Activated CD4-positive, alpha-beta T cell treated with anti-CD3 and anti-CD28 coated beads, Interleukin-2, amount 50 U/mL, for 48 hours (primary cell): ENCODE measurements at regions not wholly inside any gene's neighbourhood (a gene's known extent, or its start where the extent isn't known, plus 50 kb on each side); places are given as distances from the start of the nearest gene placed in this dataset.
A peak's percentile ranks its signal among the peaks of the same experiment; 100 is the strongest.

Source experiments
- DNase-seq, 2 experiments: peaks; one replicate each; pipeline ENCODE4 v3.0.0-alpha.2; 2020

- no peak for DNase-seq
These were observed 162.4 kb upstream of the NABP1 start for GRCh38 chr2:191515551-191515950.

GRCh38 chr2:191516260-191516659, 161.7 kb upstream of the NABP1 start:
- no peak for DNase-seq

DNA sequence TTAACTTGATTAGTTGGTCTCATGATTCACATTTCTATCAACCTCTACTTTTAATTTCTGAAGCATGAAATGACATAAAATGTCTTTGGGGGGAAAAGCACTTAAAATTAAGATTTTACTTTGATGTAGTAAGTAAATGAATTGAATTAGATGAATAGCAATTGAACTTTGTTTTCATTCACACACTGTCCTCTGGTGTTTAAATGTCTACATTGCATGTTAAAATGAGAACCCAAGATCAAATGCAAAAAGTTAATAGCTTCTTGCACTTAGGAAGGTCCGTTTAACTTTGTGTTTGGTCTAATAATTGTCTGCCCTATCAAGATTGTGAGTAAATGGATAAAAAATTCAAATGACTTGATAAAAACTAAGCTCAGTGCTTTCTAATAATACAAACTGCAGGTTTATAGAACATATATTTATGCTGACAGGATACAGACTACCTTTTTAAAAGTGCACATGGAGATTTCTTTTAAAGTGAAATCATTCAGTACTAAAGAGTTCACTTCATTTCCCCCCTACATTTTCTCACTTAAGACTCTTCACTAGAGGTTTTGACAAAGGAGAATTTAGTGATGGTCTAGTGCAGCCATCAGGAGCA, 156.2 kb upstream of the NABP1 start:
- DNase-seq: no peak

- DNase-seq: no peak
These were observed 155.3 kb upstream of the NABP1 start for GRCh38 chr2:191522478-191523120.

DNA sequence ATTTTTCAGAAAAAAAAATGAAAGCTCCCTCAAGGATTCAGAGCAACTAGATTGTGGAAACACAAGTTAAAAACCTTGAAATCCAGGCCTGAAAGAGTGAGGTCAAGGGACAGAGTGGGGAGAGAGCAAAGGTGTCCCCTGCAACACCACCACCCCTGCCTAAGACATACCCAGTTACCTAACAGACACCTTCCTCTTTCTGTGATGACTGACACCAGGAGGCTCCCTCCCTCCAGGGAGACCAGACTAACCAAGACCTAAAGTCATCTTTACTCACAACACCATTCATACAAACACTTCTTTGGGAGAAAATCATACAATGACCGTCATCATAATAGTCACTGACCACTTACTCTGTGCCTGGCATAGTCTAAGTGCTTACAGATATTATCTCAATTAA, 151.8 kb upstream of the NABP1 start:
- DNase-seq: no peak

DNA sequence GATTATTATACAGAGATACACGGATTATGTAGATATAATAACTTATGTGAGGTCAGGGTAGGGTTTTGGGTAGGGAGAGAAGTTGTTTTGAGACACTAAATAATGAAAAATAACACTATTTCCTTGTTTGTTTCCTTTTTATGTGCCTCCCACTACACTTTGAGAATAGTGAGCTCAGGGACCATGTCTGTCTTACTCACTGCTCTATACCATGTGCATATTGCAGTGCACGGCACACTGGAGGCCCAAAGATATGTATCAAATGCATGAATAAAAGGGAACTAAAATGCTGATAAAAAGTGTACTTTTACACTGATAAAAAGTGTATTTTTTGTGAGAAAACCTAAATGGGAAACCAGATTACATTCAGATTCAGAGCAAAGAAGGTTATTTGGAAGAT, 151.4 kb upstream of the NABP1 start:
- DNase-seq: no peak

DNA sequence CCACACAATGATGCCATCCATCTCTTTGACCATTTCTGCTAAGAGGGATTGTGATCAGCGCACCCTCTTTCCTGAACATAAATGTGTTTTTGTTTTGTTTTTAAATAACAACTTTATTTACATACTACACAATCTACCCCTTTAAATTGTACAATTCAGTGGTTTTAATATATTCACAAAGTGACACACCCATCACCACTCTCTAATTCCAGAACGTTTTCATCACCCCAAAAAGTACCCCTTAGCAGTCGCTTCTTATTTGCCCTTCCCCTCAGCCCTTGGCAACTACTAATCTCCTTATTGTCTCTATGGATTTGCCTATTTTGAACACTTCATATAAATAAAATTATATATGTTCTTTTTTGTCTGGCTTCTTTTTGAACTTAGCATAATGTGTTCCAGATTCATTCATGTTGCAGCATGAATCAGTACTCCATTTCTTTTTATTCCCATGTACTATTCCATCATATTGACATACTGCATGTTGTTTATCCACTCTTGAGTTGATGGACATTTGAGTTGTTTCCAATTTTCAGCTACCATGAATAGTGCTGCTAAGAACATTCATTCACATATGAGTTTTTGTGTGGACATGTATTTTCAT, 150.9 kb upstream of the NABP1 start:
- DNase-seq: no peak

GRCh38 chr2:191530618-191531017, 147.3 kb upstream of the NABP1 start:
- no peak for DNase-seq

- DNase-seq: no peak
These were observed 144.2 kb upstream of the NABP1 start for GRCh38 chr2:191533693-191534180.

GRCh38 chr2:191537921-191538320, 140.0 kb upstream of the NABP1 start:
- no peak for DNase-seq

DNA sequence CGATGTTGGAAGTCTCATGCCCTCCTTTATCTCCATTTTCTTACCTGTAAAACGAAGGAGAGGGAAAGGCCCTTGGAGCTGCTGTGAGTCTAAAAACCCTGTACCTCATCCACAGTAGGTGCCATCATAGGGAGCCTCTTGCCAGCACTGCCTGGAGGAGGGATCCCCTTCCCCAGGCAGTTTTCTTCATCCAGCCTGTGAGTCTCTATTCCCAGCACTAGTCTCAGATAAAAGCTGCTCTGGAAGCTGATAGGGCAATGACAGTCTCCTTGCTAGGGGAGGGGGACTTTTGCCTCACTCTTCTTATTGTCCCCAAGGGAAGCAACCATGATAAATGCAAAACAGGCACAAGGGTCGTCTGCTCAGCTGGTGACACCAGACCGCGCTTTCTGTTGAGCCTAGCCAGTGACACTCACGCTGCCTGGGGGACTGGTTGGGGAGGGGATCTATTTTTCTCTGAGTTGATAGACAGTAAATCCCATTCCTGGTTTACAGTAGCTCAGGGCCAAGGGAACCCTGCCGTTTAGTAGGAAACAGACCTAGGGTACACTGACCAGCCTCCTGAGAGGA, 139.5 kb upstream of the NABP1 start:
- DNase-seq: no peak

- DNase-seq: peak; percentile 23 to 34
These were observed 138.9 kb upstream of the NABP1 start for GRCh38 chr2:191539068-191539467.

GRCh38 chr2:191540681-191541080, 137.3 kb upstream of the NABP1 start:
- no peak for DNase-seq

- no peak for DNase-seq
These were observed 134.2 kb upstream of the NABP1 start for GRCh38 chr2:191543708-191544107.

GRCh38 chr2:191544461-191545062, 133.4 kb upstream of the NABP1 start:
- DNase-seq: no peak

GRCh38 chr2:191545361-191545760, 132.6 kb upstream of the NABP1 start:
- no peak for DNase-seq

DNA sequence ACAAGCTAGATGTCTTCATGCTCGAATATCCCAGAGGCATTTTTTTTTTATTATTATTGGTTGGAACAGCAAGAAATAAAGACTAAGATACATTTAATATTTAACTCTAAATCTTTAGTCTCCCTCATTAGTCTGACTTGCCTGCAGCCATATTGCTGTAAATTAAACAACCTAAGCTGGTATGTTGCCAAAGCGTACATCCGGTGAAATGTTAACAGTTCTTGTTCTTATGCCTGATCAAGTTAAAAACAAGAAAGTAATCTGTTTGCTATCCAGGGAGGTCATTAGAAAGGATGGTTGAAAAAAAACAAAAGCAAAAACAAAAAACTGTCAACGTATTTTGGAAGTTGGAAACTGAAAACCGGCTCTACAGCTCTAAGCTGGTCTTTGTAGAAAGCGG, 125.9 kb upstream of the NABP1 start:
- no peak for DNase-seq

DNA sequence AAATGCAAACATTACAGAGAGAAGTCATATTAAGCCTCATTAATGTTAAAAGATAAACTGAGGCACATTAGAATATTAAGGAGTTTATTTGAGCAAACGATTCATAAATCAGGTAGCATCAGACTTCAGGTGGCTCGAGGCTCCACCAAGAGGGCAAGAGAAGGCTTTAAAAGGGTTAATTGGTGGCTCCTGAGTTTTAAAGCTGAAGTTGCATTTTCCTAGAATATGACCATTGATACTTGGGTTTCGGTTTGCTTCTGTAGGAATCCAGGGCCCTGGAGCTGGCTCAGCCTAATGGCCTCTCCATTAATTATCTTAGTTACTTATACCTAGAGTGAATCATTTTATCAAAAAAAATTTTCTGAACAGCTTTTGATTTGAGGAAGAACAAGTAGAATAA, 123.7 kb upstream of the NABP1 start:
- DNase-seq: no peak

- DNase-seq: peak; percentile 84 to 88
These were observed 122.7 kb upstream of the NABP1 start for GRCh38 chr2:191555092-191555742.

GRCh38 chr2:191556463-191556862, 121.5 kb upstream of the NABP1 start:
- DNase-seq: no peak

- no peak for DNase-seq
These were observed 120.1 kb upstream of the NABP1 start for GRCh38 chr2:191557841-191558240.

DNA sequence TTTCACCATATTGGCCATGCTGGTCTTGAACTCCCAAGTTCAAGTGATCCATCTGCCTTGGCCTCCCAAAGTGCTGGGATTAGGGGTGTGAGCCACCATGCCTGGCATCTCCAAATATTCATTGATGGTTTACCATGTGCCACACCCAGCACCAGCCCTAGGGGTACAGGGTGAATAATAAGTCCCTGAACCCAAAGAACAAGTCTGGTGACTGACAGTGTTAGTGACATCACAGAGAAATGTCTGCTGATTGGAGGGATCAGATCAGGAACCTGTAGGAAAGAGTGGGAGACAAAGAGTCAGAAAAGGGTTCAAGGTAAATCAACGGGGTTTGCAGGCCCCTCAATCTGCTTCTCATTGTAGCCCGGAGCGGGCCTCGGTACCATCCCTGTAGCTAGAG, 118.4 kb upstream of the NABP1 start:
- DNase-seq: no peak

DNA sequence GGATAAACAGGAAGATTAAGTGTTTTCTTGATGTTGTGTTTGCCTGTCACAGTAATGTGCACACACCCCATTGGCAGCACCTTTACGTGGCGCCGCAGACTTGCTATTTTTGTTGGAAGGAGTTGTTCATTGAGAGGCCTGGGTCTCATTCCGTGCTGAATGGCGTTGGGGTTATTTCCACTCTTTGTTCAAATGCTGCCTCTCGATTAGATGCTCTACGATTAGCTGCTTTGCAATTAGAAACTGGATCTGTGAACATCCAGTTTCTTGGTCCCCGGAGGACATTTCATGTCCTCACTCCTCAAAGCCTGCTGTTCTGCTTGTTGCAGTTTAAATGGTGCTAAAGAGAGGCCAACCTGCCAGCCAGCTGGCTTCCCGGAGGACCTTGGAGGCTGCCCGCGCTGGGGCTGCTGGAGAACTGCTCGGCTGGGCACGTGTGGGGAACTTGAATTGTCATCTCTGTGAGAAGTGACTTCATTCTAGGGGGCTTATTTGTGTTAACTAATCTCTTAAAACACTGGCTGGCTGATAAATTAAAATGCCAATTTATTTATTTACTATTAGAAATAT, 117.4 kb upstream of the NABP1 start:
- no peak for DNase-seq
